ENCODE measurements at regions not wholly inside any gene's neighbourhood (a gene's known extent, or its start where the extent isn't known, plus 50 kb on each side); places are given as distances from the start of the nearest gene placed in this dataset.
"Not testable (repeated sequence)": the region's sequence is repeated elsewhere in the genome, so short reads cannot be mapped to it uniquely, and the experiment has no call there.

DNA sequence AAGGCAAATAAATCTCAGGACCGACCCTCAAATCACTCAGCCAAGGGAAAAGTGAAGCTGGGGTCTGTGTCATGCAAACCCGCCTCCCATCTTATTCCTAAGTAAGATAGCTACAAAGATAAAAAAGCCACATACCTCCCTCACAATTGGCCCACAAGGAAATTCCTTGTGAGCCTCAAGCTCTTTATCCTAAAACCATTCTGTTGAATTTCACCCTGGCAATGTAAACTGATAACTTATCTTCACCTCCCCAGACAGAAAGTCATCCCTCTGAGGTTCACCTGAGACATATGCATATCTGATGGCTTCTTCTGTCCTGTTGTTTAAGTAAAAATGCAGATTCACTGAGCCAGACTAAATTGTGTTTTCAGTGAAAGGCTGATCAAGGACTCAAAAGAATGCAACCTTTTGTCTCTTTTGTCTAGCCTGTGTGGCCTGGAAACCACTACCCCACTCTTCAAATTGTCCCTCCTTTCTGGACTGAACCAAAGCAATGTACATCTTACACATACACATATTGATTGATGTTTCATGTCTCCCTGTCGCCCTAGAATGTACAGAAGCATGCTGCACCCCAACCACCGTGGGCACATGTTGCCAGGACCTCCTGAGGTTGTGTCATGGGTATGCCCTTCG, 91.3 kb downstream of the MFAP3L start:
- DNase-seq (ENCODE audit: low spot score) = no peak

DNA sequence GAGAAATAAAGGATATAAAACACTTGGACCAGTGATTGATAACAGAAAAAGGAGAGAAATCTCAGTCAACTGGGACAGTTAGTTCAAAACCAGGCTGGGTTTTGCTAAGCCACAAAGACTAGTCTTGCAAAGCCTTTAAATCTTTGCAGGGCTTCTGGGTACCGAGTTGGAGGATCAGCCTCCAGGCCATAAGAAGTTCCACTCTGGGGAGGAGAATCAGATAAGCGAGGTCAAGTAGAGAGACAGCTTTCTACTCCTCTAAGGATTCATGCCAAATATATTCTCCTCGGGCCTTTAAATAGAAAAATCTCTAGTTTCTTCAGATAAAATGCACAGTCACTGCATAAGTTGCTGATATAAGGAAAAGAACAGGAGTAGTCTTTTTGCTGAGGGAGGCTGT, 92.7 kb downstream of the MFAP3L start:
- DNase-seq (ENCODE audit: low spot score) = no peak

DNA sequence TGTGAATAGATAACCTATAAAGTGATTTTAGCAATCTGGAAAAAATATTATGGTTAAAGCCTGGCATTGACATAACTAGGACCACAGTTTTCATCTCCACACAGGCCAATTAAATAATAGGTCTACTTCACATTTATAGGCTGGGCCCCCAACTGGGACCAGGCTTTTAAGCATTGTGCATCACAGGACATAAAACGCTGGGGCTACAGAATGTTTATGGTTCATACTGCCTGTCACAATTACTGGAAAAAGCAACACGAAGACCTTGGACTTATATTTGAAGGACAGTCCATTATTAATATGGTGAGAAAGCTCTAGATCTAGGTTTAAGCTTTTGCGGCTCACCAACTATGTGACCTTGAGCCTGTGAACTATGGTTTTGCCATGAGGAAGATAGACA, 94.2 kb downstream of the MFAP3L start:
- no peak for DNase-seq (ENCODE audit: low spot score)

DNA sequence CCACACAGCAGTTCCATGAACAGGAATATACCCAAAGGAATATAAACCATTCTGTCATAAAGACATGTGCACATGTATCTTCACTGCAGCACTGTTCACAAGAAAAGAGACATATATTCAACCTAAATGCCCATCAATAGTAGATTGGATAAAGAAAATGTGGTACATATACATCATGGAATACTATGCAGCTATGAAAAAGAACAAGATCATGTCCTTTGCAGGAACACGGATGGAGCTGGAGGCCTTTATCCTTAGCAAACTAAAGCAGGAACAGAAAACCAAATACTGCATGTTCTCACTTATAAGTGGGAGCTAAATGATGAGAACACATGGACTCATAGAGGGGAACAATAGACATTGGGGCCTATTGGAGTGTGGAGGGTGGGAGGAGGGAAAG, 95.4 kb downstream of the MFAP3L start:
- not testable (repeated sequence) for DNase-seq (ENCODE audit: low spot score)

DNA sequence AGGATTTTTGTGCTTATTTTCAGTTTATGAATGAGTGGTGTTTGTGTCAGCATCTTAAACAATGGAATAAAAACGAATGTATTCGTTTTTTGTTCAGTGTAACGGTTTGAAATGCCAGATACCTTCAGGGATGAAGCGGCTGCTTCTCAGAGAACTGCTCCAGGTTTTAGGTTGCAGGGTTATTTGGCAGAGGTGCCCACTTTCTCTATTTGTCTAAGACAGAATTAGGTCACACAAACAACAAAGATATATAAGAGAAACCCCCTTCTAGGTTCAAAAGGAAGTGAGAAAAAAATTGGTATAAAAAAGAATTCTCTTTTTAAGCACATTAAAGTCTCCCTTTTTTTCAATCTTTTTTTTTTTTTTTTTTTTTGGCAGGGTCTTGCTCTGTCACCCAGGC, 98.9 kb downstream of the MFAP3L start:
- DNase-seq (ENCODE audit: low spot score) = no peak

DNA sequence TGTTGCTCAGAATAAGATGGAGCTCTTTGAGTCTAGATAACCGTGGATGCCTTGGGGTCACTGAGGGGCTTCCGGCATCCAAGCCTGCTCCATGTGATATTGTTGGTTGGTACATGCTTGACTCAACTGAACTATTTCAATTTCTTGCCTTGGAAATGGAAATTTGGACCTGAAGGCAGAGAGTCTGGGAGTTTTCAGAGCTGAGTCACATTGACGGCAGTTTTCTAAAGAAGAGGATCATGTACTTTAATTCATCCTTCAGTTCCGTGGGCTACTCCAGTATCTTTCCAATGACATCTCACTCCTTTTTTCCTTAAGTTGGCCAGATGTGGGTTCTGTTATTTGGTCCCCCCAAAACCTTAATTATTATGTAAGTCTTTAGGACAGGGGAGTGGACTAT, 100.5 kb downstream of the MFAP3L start:
- DNase-seq (ENCODE audit: low spot score) = no peak

DNA sequence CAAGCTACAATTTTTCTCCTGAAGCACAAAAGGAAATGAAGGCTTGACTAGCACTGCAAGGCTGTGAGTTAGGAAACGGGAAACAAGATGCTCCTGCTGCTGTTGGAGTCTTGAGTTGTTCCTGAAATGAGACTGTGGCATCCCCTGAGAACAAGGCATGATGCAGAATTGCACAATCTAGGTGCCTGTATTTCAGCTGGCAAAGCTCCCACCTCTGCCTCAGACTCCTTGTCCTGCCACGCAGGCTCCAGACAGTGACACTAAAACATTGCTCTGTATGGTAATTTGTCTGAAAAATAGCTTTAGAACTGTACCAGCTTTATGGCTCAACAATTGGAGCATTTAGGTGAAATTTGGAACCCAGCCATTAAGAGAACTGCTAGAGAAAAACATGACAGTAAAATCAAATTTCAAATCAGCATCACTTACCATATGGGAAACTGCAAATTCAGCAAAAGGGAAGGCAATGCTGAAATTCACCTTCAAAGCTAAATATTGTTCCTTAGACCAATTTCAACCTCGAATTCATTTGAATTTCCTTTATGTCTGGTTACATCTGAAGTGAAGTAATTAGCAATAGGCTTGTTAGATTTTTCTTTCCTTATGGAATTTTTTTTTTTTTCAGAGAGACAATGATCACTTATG, 103.4 kb downstream of the MFAP3L start:
- no peak for DNase-seq (ENCODE audit: low spot score)

DNA sequence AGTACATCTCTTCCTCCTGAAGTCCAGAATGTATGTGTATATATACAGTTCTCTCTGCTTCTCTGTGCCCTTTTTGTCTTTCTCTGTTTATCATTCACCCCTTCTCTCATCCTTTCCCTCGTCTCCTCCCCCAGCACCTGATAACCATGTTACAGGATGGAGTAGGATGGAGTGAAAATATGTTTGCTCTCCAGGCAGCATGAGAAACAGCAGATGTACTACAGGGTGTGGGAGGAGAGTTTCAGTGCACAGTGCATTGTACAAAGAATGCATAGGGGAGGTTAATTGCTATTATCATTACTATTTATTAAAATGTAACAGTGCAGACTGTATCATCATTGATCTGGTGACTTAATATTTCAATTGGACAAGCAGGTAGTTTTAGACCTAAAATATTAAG, 104.5 kb downstream of the MFAP3L start:
- no peak for DNase-seq (ENCODE audit: low spot score)

DNA sequence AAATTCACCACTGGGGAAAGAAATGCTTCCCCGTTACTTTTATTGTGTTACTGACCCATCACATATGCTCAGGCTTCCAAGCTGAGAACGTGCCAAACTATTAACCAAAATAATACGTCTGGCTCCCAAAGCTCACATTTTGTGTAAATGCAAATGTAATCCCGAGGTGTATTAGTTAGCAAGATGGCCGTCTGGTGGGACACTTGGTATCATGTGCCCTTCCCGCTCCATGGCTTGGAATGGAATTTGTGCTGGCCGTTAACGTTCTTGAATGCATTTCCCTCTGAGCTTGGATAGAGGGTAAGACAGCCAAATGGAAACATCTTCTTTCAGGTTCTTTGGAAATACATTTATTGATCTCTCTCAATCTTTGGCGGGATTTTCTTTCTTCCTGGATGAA, 105.0 kb downstream of the MFAP3L start:
- no peak for DNase-seq (ENCODE audit: low spot score)

DNA sequence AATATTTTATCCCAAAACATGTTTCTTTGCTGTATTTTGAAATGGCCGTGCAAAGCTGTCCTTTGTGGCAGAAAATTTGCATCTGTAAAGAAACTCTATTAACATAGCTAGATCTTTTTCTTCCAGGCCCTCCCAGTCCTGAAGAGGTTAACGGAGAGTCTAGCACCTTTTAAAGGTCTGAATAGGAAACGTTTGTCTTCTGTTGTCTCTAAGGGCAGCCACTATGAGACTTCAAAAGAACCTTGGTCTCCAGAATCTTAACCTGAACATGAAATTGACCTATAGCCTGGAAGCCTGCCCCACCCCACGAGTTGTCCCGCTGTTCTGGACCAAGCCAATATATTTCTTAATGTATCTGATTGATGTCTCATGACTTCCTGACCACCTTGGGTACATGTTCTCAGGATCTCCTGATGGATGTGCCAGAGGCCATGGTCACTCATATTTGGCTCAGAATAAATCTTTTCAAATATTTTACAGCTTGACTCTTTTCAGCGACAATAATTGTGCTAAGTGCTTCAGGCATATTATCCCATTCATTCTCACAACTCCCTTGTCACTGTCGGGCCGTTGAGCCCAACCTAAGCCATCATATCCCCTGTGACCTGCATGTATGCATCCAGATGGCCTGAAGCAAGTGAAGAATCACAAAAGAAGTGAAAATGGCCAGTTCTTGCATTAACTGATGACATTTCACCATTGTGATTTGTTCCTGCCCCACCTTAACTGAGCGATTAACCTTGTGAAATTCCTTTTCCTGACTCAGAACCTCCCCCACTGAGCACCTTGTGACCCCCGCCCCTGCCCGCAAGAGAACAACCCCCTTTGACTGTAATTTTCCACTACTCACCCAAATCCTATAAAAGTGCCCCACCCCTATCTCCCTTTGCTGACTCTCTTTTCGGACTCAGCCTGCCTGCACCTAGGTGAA, 106.7 kb downstream of the MFAP3L start:
- not testable (repeated sequence) for DNase-seq (ENCODE audit: low spot score)

DNA sequence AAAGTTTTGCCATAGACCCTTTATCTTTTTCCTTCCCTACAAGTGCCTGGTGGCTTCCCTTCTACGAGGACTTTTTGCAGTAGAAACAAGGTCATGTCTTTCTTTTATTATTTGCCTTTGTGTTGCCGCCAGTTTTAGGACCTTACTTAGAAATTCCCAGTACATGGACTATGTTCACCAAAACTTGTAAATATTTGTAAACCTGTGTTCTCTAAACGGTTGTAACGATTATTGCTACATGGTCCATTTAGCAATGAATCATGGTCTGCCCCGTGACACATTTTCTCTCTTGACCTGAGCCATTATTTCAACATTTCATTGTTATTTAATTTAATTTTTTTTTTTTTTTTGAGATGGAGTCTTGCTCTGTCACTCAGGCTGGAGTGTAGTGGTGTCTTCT, 110.7 kb downstream of the MFAP3L start:
- no peak for DNase-seq (ENCODE audit: low spot score)

DNA sequence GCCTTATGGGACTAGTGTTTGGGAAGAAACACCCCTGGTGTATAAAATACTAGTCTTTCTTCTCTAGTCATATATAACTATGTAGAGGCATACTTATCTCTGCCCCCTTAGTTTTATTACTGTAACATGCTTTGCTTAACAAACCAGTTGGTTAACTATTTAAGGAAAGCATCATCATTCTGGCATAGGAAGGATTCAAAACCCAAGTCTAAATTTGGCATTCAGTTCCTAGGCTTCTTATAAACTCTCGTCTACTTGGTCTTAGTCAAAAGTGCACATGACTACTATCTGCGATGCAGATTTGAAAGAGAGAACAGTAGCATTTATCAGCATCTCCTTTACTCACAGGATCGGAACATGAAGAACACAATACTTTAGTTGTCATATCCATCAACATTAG, 111.3 kb downstream of the MFAP3L start:
- DNase-seq (ENCODE audit: low spot score) = no peak

DNA sequence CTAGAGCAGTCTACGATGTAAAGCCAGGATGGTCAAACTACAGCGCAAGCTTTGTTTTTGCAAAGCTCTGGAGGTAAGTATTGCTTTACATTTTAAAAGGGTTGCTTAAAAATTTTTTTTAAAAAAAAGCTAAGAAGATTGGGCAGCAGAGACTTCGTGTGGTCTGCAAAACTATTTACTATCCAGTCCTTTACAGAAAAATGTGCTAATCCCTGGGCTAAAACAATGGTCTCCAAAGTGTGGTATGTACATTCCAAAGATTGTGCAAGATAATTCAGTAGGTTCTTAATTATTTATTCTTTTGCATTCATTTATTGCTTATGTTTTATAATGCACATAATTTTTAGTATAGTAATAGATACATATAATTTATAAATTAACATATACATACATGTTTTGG, 113.2 kb downstream of the MFAP3L start:
- no peak for DNase-seq (ENCODE audit: low spot score)

DNA sequence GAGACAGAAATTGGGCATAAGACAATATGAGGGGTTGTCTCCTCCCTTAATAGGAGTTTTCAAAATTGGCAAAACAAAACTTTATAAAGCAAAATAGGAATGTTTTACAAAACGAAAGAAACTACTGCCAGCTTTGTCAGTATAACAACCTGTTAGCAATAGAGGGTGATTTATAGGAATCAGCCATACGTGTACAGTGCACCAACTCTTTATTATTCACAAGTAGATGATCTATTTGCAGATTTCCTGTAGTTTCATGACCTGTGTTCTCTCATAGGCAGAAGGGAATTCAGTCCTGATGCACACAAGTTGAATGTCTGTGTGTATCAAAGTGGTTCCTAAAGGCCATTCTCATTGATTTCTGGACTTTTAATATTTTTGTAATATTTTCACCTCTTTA, 116.3 kb downstream of the MFAP3L start:
- no peak for DNase-seq (ENCODE audit: low spot score)

DNA sequence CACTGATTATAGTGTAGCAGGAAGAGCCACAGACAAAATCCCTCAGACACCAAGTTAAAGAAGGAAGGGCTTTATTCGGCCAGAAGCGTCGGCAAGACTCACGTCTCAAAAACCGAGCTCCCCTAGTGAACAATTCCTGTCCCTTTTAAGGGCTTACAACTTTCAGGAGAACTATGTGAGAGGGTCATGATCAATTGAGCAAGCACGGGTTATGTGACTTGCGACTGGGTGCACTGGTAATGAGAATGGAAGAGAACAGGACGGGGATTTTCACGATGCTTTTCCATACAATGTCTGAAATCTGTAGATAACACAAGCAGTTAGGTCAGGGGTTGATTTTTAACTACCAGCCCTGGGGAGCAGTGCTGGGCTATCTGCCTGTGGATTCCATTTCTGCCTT, 116.7 kb downstream of the MFAP3L start:
- DNase-seq (ENCODE audit: low spot score) = no peak

DNA sequence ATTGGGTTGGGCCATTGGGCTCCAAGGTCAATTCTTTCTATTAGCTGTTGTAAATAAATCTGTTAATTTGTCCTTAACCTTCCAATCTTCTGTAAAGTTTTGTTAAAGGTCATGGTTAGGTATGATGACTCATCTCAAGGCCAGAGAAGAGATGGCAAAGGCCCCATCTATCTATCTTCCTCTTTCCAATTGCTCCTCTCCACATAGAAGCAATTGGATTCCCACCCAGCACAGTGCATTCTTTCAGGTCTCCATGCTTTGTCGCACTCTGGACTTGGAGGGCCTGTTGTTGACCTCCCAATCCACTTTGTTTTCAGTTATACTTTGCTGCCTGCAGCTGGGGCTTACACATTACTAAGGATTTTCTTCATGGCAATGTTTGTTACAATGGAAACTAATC, 118.5 kb downstream of the MFAP3L start:
- no peak for DNase-seq (ENCODE audit: low spot score)

DNA sequence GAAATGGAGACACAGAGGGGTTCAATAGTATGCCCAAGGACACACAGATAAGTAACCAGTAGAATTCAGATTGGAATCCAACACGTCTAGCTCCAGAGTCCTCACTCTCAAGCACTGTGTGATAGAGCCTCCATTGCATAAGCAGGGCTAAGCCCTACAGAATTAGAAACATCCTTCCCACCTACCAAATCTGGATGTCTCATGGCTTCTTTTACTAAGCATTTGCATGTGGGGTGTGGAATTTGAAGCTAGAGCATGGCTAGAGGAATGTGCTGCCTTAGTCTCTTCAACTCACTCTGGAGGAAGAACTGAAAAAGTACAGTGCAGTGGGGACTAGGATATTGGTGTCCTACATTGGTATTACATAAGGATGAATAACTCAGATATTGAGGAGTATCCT, 119.4 kb downstream of the MFAP3L start:
- DNase-seq (ENCODE audit: low spot score) = no peak

DNA sequence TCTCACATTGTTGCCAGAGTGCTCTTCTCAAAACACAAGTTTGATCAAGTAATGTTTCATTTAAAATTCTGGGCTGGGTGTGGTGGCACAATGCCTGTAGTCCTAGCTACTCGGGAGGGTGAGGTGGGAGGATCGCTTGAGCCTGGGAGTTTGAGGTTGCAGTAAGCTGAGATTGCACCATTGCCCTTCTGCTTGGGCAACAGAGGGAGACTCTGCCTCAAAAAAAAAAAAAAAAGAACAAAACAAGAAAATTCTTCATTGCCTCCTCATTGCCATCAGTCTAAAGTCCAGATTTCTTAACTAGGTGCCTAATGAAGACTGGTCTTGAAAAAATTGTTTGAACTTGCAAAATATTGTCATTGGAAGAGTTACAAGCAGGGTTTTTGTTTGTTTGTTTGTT, 120.1 kb downstream of the MFAP3L start:
- no peak for DNase-seq (ENCODE audit: low spot score)

DNA sequence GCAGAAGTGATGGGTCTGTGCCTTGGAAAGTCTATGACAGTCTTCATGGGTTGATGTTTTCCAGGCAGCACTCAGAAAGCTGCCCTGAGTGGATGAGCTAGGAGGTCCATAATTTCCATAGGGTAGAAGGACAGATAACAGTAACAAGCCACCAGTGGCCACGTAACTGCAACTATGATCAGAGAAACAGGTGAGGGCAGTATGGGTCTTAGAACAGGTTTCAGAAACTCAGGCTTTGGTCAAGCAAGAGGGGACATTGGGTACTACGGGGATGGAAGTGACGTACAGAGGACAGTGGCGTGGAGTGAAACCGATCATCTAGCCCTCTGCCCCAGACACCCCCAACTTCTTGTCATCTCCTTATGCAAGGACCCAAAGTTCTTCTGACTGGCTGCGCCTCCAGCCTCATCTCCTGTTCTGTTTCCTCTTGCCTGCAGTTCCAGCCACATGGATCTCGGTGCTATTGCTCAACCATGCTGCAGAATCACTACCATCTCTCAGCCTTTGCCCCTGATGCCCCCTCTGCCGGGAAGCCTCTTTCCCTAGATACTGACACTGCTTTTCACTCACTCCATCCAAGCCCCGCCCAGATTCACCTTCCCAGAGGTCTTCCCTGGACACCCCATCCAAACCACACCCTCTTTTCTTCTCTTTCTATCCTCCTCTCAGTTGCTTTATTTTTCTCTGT, 123.4 kb downstream of the MFAP3L start:
- DNase-seq (ENCODE audit: low spot score) = no peak

DNA sequence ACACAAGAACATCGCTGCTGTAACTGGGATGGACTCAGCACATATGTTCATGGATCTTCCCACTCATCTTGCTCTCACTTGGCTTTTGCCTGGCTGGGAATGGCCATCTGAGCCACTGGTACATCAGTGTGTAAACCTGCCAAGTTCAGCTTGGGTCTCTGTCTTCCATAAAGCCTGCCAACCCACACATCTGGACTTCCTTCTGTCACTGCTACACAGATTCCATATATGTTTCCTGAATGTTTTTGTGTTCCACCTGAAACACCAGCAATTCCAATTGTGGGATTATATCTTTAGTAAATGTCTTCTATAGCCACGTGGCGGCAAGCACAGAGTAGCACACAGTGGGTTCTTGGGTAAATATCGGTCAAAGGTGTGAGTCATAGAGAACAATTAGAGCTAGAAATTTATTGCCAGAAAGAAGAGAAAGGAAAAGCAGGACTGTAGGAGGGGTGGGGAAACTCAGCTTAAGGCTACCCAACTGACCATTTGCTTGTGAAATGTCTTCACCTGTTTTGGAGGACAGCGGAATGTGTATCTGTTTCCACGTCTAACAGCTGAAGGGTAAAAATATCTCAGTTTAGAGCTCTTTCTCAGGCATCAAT, 125.9 kb downstream of the MFAP3L start:
- DNase-seq (ENCODE audit: low spot score) = no peak

DNA sequence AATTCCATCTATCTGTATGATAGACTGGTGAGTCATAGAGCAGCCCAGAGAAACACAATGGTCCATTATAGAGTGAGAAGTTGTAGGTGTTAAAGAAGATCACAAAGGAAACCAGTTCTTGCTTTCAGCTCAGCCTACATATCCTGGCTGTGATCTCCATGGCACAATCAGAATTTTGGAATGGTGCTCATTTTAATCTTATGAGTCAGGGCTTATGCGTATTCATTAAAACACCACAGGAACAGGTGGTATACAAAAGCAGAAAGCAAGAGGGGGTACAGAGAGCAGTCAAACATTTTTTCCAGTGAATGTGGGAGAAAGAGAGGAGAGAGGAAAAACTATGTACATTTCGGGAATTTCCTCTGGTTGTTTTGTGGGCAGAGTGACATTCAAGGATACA, 126.9 kb downstream of the MFAP3L start:
- no peak for DNase-seq (ENCODE audit: low spot score)

DNA sequence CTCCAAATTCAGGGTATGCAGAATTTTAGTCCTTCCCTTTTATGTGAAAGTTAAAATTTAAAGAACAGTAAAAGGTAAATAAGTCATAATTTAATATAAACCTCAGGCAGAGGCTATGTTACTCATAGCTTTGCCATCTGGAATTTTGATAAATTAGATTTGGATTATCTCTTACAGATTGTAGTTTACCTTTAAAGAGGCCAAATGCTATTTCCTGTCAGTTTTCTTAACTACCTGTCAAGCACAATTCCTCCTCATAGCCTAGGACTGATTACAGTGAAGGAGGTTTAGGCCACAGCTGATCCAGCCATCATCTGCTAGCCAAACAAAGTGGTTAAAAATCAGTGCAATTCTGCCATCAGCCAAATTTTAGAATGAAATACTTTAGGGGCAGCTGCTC, 128.1 kb downstream of the MFAP3L start:
- DNase-seq (ENCODE audit: low spot score) = no peak
